ENCODE measurements at regions not wholly inside any gene's neighbourhood (a gene's known extent, or its start where the extent isn't known, plus 50 kb on each side); places are given as distances from the start of the nearest gene placed in this dataset.

DNA sequence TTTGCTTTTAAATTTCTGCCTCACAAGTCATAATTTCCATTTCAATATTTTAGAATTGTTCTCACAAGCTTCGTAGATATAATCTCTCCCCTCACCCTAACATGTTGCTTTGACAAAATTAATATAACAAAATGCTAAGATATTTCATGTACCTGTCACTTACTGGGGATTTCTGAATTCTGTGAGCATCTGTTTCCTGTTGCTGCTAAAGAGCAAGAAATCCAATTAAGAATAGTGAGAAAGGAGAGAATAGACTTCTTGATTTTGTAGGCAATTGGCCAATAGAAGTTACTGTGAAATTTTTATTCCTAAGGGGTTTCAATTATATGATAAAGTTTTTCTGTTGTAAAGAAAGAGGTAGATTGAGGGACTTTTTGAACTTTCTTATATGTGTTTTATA lies 796.5 kb upstream of the ARRDC3 start:
- TF ChIP-seq, protein P1, sequence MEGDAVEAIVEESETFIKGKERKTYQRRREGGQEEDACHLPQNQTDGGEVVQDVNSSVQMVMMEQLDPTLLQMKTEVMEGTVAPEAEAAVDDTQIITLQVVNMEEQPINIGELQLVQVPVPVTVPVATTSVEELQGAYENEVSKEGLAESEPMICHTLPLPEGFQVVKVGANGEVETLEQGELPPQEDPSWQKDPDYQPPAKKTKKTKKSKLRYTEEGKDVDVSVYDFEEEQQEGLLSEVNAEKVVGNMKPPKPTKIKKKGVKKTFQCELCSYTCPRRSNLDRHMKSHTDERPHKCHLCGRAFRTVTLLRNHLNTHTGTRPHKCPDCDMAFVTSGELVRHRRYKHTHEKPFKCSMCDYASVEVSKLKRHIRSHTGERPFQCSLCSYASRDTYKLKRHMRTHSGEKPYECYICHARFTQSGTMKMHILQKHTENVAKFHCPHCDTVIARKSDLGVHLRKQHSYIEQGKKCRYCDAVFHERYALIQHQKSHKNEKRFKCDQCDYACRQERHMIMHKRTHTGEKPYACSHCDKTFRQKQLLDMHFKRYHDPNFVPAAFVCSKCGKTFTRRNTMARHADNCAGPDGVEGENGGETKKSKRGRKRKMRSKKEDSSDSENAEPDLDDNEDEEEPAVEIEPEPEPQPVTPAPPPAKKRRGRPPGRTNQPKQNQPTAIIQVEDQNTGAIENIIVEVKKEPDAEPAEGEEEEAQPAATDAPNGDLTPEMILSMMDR (IDR thresholded peaks at IDR 0.05; ENCODE audit: insufficient read depth, low read length): no peak
- no peak for TF ChIP-seq POLR2AphosphoS5 (IDR thresholded peaks at IDR 0.05; ENCODE audit: low read depth)
- TF ChIP-seq SPI1 (IDR thresholded peaks at IDR 0.05; ENCODE audit: borderline replicate concordance, low read depth): no peak

Data from HL-60 (cell line).